ENCODE measurements at regions not wholly inside any gene's neighbourhood (a gene's known extent, or its start where the extent isn't known, plus 50 kb on each side); places are given as distances from the start of the nearest gene placed in this dataset.

- H3K4me1 ChIP-seq = no peaks in the 10 kb centered on the region
- no peak for TF ChIP-seq POLR2A (IDR thresholded peaks at IDR 0.05)
- no peak for TF ChIP-seq CTCF (IDR thresholded peaks at IDR 0.05)
- no peak for TF ChIP-seq EP300 (IDR thresholded peaks at IDR 0.05)
- no peaks in the 10 kb centered on the region for H3K9me3 ChIP-seq
- 20 to 30% methylated on average over 2 of the region's 2 CpGs for WGBS, 2 donors
- no peak overlapping the region for H3K4me3 ChIP-seq
- no peak overlapping the region for H3K27ac ChIP-seq
- no peak for DNase-seq
- intact Hi-C loops (cut with DNase I) = no loop called here
- no peaks in the 10 kb centered on the region for H3K36me3 ChIP-seq
- H3K27me3 ChIP-seq = no peaks in the 10 kb centered on the region
Observed at GRCh38 chr16:55120408-55120807, 189.7 kb downstream of the IRX5 start.

- no peak for TF ChIP-seq POLR2A (IDR thresholded peaks at IDR 0.05)
- no peak for TF ChIP-seq EP300 (IDR thresholded peaks at IDR 0.05)
- TF ChIP-seq POLR2AphosphoS5 (IDR thresholded peaks at IDR 0.05) = no peak
- no peak for TF ChIP-seq CTCF (IDR thresholded peaks at IDR 0.05)
- no peaks in the 10 kb centered on the region for H3K4me1 ChIP-seq
- DNase-seq = no peak
- intact Hi-C loops (cut with DNase I) = no loop called here
- H3K27ac ChIP-seq = no peak overlapping the region
- H3K27me3 ChIP-seq = no peaks in the 10 kb centered on the region
- H3K4me3 ChIP-seq = no peak overlapping the region
- H3K9me3 ChIP-seq = no peaks in the 10 kb centered on the region
- WGBS, 2 donors = 79 to 80% methylated on average over 4 of the region's 4 CpGs
- H3K36me3 ChIP-seq = no peaks in the 10 kb centered on the region
Observed at GRCh38 chr16:55120826-55121225, 190.2 kb downstream of the IRX5 start.

- Histone ChIP-seq H3K36me3 (no peaks in the 10 kb centered on the region), H3K27ac (no peak overlapping the region), H3K27me3 (no peaks in the 10 kb centered on the region), H3K4me3 (no peak overlapping the region), H3K4me1 (no peaks in the 10 kb centered on the region), H3K9me3 (no peaks in the 10 kb centered on the region)
- intact Hi-C loops (cut with DNase I) = no loop called here
- WGBS, 2 donors = 96% methylated on average over 1 of the region's 1 CpG
- TF ChIP-seq POLR2A (IDR thresholded peaks at IDR 0.05) (no peak), CTCF (IDR thresholded peaks at IDR 0.05) (no peak), POLR2AphosphoS5 (IDR thresholded peaks at IDR 0.05) (no peak), EP300 (IDR thresholded peaks at IDR 0.05) (no peak)
- DNase-seq = no peak
Observed at GRCh38 chr16:55123652-55124051, 193.0 kb downstream of the IRX5 start.

GRCh38 chr16:55125818-55126385 lies 195.2 kb downstream of the IRX5 start:
- 86 to 87% methylated on average over 8 of the region's 8 CpGs for WGBS, 2 donors
- no peak overlapping the region for H3K27ac ChIP-seq
- no peaks in the 10 kb centered on the region for H3K4me1 ChIP-seq
- no peak overlapping the region for H3K4me3 ChIP-seq
- intact Hi-C loops (cut with DNase I) = no loop called here
- no peaks in the 10 kb centered on the region for H3K27me3 ChIP-seq
- no peaks in the 10 kb centered on the region for H3K9me3 ChIP-seq
- H3K36me3 ChIP-seq = no peaks in the 10 kb centered on the region
- no peak for DNase-seq
- TF ChIP-seq POLR2A (IDR thresholded peaks at IDR 0.05) (no peak), POLR2AphosphoS5 (IDR thresholded peaks at IDR 0.05) (no peak), CTCF (IDR thresholded peaks at IDR 0.05) (no peak), EP300 (IDR thresholded peaks at IDR 0.05) (no peak)

- no peaks in the 10 kb centered on the region for H3K27me3 ChIP-seq
- TF ChIP-seq CTCF (IDR thresholded peaks at IDR 0.05) (no peak), EP300 (IDR thresholded peaks at IDR 0.05) (no peak), POLR2AphosphoS5 (IDR thresholded peaks at IDR 0.05) (no peak), POLR2A (IDR thresholded peaks at IDR 0.05) (no peak)
- H3K4me3 ChIP-seq = no peak overlapping the region
- DNase-seq = no peak
- intact Hi-C loops (cut with DNase I) = no loop called here
- H3K4me1 ChIP-seq = no peaks in the 10 kb centered on the region
- 68 to 84% methylated on average over 8 of the region's 8 CpGs for WGBS, 2 donors
- no peaks in the 10 kb centered on the region for H3K36me3 ChIP-seq
- no peak overlapping the region for H3K27ac ChIP-seq
- H3K9me3 ChIP-seq = no peaks in the 10 kb centered on the region
Observed at GRCh38 chr16:55126456-55126855, 195.8 kb downstream of the IRX5 start.

Measured in sigmoid colon (tissue), 6 donors.